ENCODE measurements at regions not wholly inside any gene's neighbourhood (a gene's known extent, or its start where the extent isn't known, plus 50 kb on each side); places are given as distances from the start of the nearest gene placed in this dataset.
A peak's percentile ranks its signal among the peaks of the same experiment; 100 is the strongest.

GRCh38 chr2:212945526-212945925, 205.9 kb downstream of the IKZF2 start:
- Histone ChIP-seq H3K27me3 (no peaks in the 10 kb centered on the region), H3K4me1 (peaks cover 10% of the 10 kb centered on the region), H3K36me3 (replicated peaks in 1 of 2; ENCODE audit: insufficient read depth in 1 of 2, low read depth in 2 of 2) (no peaks in the 10 kb centered on the region), H3K9me3 (no peaks in the 10 kb centered on the region), H3K4me3 (no peak overlapping the region), H3K27ac (no peak overlapping the region)
- TF ChIP-seq CTCF (IDR thresholded peaks at IDR 0.05), result no peak
- no peak for TF ChIP-seq POLR2A (IDR thresholded peaks at IDR 0.05)
- intact Hi-C loops (cut with DNase I), result no loop called here
- ATAC-seq (no peak), DNase-seq (no peak)
- 77 to 94% methylated on average over 3 of the region's 3 CpGs for WGBS, 2 donors

GRCh38 chr2:212943351-212943750, 208.1 kb downstream of the IKZF2 start:
- TF ChIP-seq POLR2A (IDR thresholded peaks at IDR 0.05), result no peak
- Histone ChIP-seq H3K27me3 (no peaks in the 10 kb centered on the region), H3K27ac (no peak overlapping the region), H3K4me1 (peaks cover 20% of the 10 kb centered on the region), H3K36me3 (replicated peaks in 1 of 2; ENCODE audit: insufficient read depth in 1 of 2, low read depth in 2 of 2) (no peaks in the 10 kb centered on the region), H3K9me3 (no peaks in the 10 kb centered on the region), H3K4me3 (no peak overlapping the region)
- DNase-seq, result no peak
- intact Hi-C loops (cut with DNase I), result no loop called here
- 83 to 85% methylated on average over 3 of the region's 3 CpGs for WGBS, 2 donors
- no peak for ATAC-seq

- H3K4me3 ChIP-seq, result no peak overlapping the region
- intact Hi-C loops (cut with DNase I), result no loop called here
- no peaks in the 10 kb centered on the region for H3K27me3 ChIP-seq
- 76 to 78% methylated on average over 2 of the region's 2 CpGs for WGBS, 2 donors
- no peak for ATAC-seq
- H3K4me1 ChIP-seq, result peaks cover 20% of the 10 kb centered on the region
- TF ChIP-seq CTCF (IDR thresholded peaks at IDR 0.05) (no peak), POLR2A (IDR thresholded peaks at IDR 0.05) (no peak)
- no peaks in the 10 kb centered on the region for H3K9me3 ChIP-seq
- no peak for DNase-seq
- peak overlapping the region; percentile 1 to 65 (median 30) for H3K27ac ChIP-seq
- no peaks in the 10 kb centered on the region for H3K36me3 ChIP-seq (replicated peaks in 1 of 2; ENCODE audit: insufficient read depth in 1 of 2, low read depth in 2 of 2)
Observed at GRCh38 chr2:212941361-212941760, 210.1 kb downstream of the IKZF2 start.

- peak; percentile 62 to 84 (median 80) for DNase-seq
- Histone ChIP-seq H3K9me3 (no peaks in the 10 kb centered on the region), H3K27me3 (no peaks in the 10 kb centered on the region), H3K27ac (peak overlapping the region; percentile 1 to 65 (median 30)), H3K4me3 (no peak overlapping the region), H3K36me3 (replicated peaks in 1 of 2; ENCODE audit: insufficient read depth in 1 of 2, low read depth in 2 of 2) (no peaks in the 10 kb centered on the region), H3K4me1 (peaks cover 20% of the 10 kb centered on the region)
- TF ChIP-seq CTCF (IDR thresholded peaks at IDR 0.05), result no peak
- no peak for TF ChIP-seq POLR2A (IDR thresholded peaks at IDR 0.05)
- peak; percentile 95 for ATAC-seq
- intact Hi-C loops (cut with DNase I), result no loop called here
- WGBS, 2 donors, result 2 to 16% methylated on average over 2 of the region's 2 CpGs
Observed at GRCh38 chr2:212940816-212941215, 210.6 kb downstream of the IKZF2 start.

- Histone ChIP-seq H3K36me3 (replicated peaks in 1 of 2; ENCODE audit: insufficient read depth in 1 of 2, low read depth in 2 of 2) (no peaks in the 10 kb centered on the region), H3K9me3 (no peaks in the 10 kb centered on the region), H3K27me3 (no peaks in the 10 kb centered on the region), H3K4me1 (peaks cover 20% of the 10 kb centered on the region), H3K27ac (peak overlapping the region in 1 of 4 donors; percentile 53), H3K4me3 (no peak overlapping the region)
- TF ChIP-seq POLR2A (IDR thresholded peaks at IDR 0.05), result no peak
- TF ChIP-seq CTCF (IDR thresholded peaks at IDR 0.05), result no peak
- ATAC-seq (peak; percentile 73), DNase-seq (peak; percentile 28 to 69 (median 61))
- WGBS, 2 donors, result 34 to 39% methylated on average over 8 of the region's 8 CpGs
- intact Hi-C loops (cut with DNase I), result no loop called here
Observed at GRCh38 chr2:212939777-212940531, 211.5 kb downstream of the IKZF2 start.
